Right forelimb (tissue), 1 donor: ENCODE measurements at regions not wholly inside any gene's neighbourhood (a gene's known extent, or its start where the extent isn't known, plus 50 kb on each side); places are given as distances from the start of the nearest gene placed in this dataset.

Source experiments
- DNase-seq: peaks from one replicate; pipeline ENCODE4 v3.0.0-alpha.2; 2018

DNA sequence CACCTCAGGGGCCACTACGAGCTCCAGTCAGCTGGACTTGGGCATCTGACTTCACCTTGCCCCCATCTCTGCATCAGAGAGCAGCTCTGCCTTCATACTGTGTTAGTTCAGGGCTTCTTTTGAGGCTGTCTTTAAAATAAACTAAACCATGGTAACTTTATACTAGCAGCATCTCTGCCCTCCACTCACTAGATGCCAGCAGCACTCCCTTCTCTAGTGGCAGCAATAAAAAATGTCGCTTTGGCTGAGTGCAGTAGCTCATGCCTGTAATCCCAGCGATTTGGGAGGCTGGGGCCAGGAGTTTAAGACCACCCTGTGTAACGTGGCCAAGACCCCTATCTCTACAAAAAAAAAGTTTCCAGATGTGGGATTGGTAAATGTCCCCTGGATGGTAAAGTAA is 584.4 kb downstream of the INHBA start:
- DNase-seq = no peak

DNA sequence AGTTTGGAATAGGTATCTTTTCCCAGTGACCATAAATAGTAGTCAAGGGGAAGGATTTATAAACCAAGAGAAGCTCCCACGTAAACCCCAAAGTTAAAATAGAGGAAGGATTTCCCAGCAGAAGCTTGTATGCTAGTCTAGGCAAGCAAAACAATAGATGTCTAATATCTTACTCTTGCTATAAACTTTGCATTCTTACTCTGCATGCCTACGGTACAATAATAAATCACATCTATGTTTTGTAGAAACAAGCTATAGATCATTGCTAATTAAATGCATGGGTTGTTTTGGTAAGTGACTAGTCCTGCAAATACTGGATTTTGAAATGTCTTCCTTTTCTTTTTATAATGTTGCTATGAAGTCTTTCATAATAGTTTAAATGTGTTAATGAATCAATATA is 585.5 kb downstream of the INHBA start:
- no peak for DNase-seq

DNA sequence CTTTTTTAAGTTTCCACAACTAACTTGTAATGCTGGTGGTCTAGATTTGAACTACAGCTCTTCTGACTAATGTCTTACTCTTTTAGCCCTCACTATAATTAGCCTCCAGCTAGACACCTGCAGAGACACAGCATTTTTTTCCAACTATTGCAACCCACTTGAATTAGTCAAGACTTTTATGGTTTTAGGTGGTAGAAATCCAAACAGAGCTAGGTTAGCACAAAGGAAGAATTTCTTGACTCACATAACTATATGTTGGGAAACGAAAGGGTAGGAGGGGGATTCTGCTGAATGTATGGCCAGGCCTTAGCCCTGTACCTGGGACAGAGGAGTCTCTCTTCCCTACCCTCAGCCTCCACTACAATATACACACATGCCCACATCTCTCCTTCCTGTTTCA is 586.1 kb downstream of the INHBA start:
- no peak for DNase-seq

DNA sequence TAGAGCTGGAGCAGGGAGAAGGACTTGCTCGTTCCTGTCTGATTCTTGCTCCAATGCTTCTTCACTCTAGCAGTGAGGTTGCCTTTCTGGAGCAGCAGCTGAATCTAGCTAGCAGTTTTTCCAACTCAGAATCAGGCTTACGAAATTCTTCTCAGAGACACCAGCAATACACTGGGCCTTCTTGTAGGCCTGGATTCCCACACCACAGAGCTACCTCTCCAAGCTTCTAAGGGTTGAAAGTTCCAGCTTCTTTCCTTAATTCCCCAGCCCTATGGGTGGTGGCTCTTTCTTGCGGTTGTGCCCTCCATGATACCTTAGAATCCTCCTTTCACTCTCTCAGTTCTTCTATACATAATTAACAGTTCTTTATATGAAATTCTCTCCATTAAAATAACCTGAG is 586.6 kb downstream of the INHBA start:
- no peak for DNase-seq

DNA sequence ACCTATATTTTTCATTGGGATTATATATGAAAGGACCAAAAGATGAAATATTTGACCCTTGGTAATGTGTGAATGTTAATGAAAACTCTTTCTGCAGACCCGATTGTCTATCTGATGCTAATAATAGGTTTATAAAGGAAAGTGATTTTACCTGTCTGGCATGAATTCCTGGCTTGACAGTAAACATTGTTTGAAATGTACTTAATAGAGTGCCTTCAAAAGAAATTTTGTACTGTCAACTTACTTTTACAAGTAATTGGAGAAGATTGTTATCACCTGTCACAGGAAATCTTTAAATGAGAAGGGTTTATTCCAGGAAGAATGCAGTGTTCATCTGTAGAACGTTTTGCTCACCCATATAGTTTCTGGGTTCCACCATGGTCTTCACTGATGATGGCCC is 588.2 kb downstream of the INHBA start:
- DNase-seq = no peak

DNA sequence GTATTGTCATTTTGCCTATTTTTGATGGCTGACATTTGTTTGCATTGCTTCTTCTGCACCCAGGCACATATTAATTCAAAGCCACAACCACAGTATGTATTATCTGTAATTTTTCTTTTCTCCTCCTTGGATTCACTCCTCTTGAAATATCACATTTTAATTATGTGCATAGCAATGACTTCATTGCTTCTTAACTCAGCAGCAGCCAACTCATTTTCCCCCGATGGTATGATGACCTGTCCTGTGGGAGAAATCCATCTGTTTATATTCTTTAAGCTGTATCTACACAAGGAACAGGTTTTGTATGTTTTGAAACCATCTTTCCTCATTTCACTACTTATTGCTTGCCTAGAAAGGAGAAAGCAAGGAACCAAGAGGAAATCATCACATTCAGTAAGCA is 588.8 kb downstream of the INHBA start:
- DNase-seq = no peak

DNA sequence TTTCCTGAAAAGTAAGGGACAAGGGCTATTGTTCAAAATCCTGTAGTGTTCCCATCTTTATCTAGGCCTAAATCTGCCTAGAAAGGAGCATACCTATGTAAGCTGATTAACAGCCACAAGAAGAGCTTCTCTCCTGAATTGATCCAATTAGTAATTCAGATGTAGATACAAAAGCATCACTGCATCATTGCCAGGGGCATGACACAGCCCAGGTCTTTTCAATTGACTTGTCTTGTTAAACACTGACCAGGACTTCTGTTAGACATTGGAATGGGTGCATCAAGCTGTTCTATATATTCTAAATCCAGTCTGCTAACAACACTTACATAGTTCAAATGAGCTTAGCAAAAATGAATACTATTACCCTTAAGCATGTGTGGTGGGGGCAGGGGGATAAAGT is 589.2 kb downstream of the INHBA start:
- no peak for DNase-seq

DNA sequence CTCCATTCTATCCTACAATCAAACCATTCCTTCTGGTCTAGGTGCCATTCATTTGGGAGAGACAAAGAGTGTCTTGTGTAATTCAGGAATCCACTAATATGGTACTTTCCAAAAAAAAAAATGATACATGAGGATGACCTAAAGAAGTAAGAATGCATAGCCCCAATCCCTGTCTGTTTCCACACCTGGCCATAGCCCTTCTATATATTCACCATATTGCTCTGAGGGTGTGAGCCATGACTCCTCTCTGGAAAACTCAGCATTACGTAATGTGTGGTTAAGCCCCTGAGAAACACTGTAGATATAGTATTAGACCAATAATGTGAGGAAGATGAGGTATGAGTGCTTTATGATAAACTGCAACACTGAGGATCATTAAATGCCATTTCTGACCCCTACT is 592.7 kb downstream of the INHBA start:
- DNase-seq = no peak

DNA sequence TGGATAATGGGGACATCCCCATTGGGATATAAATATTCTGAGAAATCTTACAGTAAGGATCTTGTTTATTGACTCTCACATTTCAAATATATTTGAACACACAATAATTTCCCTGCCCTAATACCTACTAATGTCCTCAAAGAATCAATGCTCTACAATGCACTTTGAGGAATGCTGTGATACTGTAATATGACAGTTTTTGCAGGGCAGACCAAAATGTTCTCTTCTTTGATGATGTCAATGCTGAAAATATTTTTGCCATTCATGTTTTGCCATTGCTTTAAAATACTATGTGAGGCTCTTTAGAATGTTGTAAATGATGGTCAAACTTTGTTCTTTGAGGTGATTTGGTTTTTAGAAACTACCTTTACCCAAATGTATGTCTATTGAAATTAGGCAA is 594.1 kb downstream of the INHBA start:
- no peak for DNase-seq

DNA sequence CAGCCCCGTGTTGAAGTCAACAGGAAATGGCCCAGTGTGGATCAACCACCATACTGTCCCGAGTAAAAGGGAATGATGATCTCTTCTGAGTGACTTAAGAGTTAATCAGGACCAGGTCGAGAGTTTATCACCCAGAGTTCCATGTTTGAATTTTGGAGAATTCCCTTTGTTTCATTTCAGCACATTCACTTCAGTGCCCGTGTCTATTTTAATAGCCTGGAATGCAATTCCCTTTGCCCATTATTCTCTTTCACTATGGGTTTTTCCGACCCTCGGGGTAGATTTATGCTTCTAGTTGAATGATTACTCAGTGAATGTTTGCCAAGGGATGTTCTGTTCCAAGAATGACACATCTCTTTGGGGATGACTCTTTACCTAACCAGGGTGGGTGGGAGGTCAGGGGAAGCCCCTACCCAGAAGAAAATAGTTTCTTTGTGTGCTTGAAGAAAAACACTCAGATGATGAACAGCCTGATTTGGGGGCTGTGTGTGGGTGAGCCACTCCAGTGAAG is 594.9 kb downstream of the INHBA start:
- no peak for DNase-seq

DNA sequence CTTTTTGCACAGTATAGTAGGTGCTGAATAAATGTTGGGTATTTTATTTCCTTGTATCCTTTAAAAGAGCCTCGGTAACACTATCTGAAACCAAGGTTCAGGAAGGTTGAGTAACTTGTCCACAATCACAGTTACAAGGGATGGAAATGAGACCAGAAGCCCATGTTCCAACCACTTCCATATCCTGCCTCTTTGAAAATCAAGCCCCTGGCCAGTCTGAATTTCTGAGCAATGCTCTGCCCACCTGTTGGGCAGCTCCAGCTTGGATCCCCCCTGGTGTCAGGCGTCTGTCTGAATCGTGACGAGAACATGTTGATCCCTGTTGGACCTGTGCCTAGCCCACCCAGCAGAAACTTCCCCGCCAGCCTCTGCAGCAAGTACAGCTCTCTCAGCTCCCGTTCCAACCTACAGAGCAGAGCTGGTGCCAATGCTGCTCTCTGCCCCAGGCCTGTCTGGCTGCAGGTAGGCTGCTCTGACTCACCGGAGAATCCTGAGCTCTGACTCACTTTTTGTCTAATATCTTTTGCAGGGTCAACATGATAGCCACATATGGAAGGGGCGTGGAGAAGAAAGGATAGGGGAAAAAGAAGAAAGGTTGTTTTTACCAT is 595.5 kb downstream of the INHBA start:
- peak; percentile 60 for DNase-seq

DNA sequence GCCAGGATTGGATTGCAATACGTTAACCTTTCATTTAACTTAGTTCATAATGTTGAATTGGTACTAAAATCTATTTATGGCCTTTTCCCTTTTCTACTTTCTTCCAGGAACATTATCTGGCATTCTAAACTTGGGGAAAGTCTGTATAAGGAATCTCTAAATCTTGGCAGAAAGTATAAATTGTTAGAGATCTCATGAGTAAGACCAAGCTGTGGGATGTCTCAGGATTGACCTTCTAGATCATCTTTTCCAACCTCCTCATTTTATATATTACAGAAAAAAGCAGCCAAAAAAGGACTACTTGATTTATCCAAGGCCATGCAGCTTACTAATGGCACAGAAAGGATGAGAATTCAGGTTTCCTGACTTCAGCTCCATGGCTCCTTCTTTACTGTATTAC is 598.3 kb downstream of the INHBA start:
- no peak for DNase-seq

DNA sequence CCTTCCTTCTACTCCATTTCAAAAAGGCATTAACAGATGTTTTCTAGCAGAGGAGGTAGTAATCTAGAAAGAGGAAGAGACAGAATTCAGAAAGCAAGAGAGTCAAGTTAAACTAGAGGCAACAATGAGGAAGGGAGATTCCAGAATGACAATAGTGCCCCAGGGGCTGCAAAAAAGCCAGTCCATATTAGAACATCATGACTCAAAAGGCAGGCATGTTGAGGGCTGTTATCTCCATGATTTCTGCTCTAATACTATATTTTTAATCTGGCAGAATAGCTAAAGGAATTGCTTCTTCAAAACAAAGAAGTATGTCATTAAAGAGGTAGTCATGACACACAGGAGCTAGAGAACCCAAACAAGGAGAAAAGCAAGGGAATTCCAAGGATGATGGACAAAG is 599.6 kb downstream of the INHBA start:
- DNase-seq = no peak

DNA sequence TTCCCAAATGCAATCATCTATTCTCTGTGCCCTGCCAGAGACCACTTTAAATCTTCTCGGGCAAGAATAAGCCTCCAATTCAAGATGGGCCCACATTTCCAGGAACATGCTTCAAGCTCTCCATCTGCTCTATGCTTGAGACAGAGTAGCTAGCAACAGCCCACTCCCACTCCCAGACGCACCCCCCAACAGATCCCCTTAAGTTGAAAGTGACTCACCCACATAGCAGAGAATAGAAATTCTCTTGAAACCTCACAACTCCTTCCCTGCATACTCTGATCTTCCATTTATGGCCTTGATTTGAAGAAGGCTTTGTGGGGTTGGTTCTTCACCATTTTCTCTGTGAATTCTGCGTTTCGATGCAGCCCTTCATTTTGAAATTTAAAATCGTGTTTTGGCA is 604.0 kb downstream of the INHBA start:
- DNase-seq = no peak

DNA sequence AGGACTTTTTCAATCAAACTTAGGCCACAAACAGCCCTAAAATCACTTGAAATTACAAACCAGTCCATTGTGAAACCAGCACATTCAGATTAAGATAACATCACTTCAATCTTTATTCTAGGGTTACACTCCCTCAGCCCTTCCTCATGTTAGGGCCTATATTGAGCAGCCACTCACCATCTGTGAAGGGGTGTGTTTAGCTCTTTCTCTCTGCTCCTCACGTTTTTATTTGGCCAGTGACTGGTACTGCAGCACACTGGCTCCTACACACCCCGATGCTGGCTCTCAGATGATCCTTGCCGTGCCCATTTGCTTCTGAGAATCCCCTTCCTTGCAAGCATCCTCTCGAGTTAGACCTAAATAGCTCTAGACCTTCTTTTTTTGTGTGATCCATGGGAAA is 604.5 kb downstream of the INHBA start:
- no peak for DNase-seq

DNA sequence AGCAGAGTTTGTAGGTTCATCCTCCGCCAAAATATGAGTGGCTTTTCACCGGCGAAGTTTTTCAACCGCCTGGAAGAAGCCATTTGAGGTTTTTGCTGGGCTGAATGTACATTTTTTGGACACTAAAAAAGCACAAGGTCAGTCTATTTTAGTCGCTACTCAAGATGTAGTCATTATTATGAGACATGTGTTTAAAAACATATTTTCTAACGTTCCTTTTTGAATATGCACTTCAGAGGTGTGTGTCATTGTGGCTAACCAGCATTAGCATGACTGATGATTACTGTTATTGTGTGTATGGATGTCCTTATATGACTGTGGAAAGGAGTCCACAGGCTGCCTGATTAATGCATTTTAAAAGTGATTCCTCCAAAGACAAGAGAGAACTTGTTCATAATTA is 605.4 kb downstream of the INHBA start:
- DNase-seq = no peak

DNA sequence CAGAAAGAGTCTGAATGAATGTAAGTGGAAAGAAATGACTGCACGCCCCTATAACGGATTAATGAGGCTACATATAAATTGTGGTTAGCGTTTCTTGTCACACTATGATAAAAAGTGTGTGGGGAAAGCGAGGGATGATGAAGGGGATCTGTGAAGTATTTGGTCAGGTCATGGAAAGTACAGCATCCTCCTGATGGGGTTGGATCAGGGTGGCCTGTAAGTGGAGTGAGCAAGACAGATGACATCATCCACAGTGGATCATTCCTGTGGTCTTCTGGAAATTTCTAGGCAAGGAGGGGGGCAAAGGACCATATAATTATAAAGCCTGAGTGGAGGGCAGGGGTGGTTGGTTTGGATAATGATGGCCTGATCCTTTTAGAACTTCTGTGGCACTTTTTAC is 606.0 kb downstream of the INHBA start:
- no peak for DNase-seq

DNA sequence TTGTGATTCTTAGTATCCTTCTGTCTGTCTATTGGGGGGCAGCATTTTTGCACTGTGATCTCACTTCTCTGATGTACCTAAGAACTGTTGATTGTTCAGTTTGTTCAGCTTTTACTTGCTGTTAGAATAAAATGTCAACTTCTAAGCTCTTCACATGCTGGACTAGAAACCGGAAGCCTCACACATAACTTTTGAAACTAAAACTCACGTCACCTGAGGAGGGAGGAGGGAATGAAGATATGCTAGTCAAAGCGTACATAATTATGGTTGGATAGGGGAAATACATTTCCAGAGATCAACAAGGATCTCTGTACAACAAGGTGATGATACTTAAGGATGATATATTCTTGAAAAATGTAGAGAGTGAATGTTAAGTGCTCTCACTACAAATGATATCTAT is 609.7 kb downstream of the INHBA start:
- DNase-seq = no peak

DNA sequence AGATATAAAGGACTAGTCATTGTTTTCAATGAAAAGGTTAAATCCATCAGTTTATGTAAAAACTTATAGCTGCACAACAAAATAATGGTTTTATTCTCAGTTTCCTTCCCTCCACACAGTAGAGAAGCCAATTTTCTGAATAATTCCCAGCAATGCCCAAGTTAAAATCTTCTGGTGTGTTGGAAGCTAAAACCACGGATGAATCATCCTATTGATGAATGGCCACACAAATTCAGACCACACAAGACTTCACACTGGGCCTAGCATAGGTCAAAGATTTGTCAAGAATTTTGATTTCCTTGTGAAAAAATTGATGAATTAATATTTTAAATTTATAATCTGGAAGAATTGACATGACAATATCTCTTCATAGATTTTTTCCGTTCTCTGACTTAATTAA is 617.6 kb downstream of the INHBA start:
- DNase-seq = no peak

DNA sequence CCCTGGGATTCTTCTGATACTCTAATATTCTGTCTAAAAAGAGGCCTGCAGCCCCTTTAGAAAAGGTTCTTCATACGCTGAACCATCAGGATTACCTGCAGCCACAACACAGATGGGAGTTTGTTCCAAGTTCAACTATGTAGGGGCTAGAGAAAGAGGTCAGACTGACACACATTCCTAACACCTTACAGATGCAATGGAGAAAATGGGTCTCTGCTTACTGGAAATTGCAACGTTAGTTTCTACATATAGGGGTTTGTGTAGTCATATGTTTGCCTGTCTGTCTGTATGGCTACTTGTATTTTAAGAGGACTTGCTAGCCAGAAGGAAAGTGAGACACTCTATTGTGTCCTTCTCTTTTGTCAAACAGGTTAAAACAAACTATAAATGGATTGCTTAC is 618.5 kb downstream of the INHBA start:
- DNase-seq = no peak

DNA sequence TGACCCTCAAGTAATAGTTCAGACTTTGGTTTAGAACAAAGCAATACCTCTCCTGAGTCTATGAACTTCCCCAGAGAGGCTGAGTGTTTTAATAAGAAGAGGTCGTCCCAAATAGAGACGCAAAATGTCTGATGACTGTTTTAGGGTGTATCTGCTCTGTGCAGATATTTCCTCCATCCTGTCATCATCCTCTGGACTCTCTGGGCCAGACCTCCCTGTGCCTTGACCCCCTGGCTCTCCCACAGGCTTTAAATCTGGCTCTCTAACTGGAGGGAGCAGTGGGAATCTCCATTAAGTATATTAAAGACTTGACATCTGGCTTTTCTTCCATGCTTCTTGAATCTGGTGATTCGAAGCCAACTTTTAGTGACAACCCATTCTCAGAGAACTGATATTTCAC is 633.3 kb downstream of the INHBA start:
- no peak for DNase-seq

DNA sequence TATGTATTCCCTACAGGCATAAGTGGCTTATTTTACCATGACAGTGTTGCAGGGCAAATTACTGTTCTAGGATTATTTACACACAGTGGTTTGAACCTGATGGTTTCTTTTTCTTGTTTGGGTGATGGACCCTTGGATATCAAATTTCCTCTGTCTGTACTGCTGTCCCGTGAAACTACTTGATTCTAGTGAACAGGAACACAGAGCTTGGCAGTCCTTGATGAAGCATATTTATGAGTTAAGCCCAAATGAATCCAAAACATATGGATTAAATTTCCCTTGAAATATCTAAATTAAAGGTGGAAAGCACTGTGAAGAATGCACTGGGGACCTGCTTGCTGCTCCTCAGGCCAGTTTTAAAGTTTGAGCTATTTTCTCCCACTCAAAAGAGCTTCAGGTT is 635.3 kb downstream of the INHBA start:
- no peak for DNase-seq

DNA sequence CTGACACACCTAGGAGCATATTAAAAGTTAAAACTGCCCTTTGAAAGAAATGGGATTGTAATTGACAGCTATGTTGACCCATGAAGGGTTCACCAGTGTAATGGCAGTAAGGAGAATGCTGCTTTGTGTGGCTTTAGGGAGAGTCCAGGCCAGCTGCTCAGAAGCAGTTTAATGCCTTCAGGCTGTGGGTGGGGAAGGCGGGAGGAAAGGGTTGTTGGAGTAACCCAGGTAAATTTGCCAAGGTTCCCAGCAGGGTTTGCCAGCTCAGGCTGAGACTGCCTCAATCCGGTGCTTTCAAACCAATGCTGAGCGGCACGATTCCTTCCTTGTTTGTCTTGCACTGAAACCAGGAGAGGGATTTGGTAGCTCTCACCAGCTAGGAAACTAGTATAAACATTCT is 637.2 kb downstream of the INHBA start:
- DNase-seq = no peak

DNA sequence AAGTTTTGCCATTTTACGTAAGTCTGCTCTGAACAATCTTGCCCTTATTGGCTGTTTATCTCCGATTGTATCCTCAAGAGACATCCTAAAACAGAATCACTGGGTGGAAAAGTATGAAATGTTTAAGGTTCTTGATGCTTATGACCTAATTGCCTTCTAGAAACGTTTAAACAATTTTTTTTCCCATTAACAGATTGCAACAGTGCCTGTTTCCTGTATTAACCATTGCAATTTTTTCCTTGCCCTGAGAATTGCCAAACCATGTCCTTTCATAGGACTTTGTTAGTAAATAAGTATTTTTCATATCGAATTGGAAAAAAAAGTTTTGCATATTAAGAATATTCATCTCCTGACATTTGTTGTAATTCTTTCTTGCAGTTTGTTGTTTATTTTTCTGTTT is 639.8 kb downstream of the INHBA start:
- no peak for DNase-seq

DNA sequence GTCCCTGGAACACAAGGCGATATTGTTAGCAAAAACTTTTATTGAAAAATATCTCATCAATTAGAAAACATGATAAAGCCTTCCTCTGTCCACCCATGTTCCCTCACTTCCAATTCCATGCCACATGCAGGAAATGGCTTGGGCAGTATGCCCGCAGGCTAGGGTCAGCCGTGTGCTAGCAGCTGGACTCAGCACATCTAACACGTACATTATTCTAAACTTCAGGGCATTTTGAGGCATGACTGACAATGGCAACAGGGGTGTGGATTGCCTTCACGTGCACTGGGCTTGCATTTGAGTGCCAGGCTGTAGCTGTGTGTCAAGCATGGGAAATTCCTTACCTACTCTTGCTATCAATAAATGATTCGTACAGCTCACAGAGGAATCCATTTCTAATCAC is 642.1 kb downstream of the INHBA start:
- DNase-seq = no peak

DNA sequence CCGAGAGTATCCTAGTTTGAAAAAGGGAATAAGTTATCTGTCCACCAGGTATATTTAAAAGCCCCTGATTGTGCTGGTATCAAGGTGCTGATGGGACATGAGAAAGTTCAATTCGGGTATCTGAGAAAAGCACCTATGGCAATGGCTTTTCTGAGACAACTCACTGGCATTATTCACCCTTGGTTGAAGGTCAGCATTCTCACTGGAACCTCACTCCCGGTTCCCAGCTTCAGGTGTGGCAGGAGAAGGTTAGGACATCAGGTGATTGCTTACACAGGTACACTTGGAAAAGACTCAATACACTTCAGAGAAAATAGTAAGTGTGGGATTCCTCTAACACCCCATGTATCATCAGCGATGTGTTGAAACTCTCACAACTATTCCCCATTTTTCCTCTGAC is 643.1 kb downstream of the INHBA start:
- no peak for DNase-seq
